BE2C (cell line): ENCODE measurements at regions not wholly inside any gene's neighbourhood (a gene's known extent, or its start where the extent isn't known, plus 50 kb on each side); places are given as distances from the start of the nearest gene placed in this dataset.

Source experiments
- DNase-seq: peaks from one replicate; pipeline ENCODE4 v3.0.0-alpha.2; 2020
- H3K27me3 ChIP-seq: fragments of 250-450 bp; sonication (Bioruptor Pico); 2 replicates; pipeline ENCODE4 v1.5.1; 2020; ENCODE audit warnings: mild to moderate bottlenecking
- H3K36me3 ChIP-seq: fragments of 250-450 bp; sonication (Bioruptor Pico); 2 replicates; pipeline ENCODE4 v1.5.1; 2020; ENCODE audit warnings: mild to moderate bottlenecking
- H3K4me1 ChIP-seq: fragments of 250-450 bp; sonication (Bioruptor Pico); 2 replicates; pipeline ENCODE4 v1.5.1; 2020
- H3K4me3 ChIP-seq: 2 replicates; pipeline ENCODE4 v1.5.1; 2011; ENCODE audit warnings: low read depth, low read length
- H3K9me3 ChIP-seq: fragments of 250-450 bp; sonication (Bioruptor Pico); 2 replicates; pipeline ENCODE4 v1.5.1; 2020
- TF ChIP-seq, protein P1 (sequence below): IDR thresholded peaks from 2 replicates; pipeline ENCODE4 v1.5.1; 2012; ENCODE audit warnings: mild to moderate bottlenecking, low read depth, low read length

DNA sequence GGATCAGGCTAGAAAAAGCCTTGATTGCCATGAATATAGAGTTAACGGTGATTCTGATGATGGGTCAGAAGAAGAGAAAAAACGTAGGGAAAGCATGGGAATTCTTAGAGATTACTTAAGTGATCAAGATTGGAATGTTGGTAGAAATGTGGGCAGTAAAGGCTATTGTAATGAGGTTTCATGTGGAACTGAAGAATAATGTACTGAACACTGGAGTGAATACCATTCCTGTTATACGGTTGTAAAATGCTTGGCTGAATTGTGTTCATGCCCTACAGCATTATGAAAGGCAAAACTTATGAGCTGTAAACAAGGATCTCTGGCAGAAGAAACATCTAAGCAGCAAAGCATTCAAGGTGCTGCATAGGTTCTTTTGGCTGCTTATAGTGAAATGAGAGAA, 414.1 kb upstream of the CBLB start:
- Histone ChIP-seq H3K36me3 (no peaks in the 10 kb centered on the region; the same call in 1 of the 2 replicates), H3K9me3 (no peaks in the 10 kb centered on the region), H3K4me3 (no peak overlapping the region), H3K27me3 (no peaks in the 10 kb centered on the region), H3K4me1 (peaks cover 2% of the 10 kb centered on the region; the same call in 1 of the 2 replicates)
- TF ChIP-seq, protein P1, sequence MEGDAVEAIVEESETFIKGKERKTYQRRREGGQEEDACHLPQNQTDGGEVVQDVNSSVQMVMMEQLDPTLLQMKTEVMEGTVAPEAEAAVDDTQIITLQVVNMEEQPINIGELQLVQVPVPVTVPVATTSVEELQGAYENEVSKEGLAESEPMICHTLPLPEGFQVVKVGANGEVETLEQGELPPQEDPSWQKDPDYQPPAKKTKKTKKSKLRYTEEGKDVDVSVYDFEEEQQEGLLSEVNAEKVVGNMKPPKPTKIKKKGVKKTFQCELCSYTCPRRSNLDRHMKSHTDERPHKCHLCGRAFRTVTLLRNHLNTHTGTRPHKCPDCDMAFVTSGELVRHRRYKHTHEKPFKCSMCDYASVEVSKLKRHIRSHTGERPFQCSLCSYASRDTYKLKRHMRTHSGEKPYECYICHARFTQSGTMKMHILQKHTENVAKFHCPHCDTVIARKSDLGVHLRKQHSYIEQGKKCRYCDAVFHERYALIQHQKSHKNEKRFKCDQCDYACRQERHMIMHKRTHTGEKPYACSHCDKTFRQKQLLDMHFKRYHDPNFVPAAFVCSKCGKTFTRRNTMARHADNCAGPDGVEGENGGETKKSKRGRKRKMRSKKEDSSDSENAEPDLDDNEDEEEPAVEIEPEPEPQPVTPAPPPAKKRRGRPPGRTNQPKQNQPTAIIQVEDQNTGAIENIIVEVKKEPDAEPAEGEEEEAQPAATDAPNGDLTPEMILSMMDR, result no peak
- no peak for DNase-seq

DNA sequence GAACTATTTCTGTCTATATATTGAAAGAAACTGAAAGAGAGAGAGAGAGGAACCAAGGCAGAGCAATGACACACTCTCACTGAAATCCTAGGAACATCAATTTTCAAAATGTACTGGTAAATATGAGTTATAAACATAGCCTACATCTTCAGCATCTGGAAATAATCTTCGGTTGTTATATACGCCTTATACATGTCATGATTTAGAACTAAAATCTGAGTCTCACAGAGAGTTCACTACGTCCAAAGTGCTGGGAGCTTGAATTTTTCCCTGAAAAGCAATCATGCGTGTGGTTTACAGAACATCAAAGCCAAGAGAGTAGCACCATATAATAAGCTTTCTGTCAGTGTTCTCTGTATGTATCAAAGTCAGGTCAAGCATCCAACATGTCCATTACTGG, 420.0 kb upstream of the CBLB start:
- no peaks in the 10 kb centered on the region for H3K4me1 ChIP-seq
- DNase-seq, result no peak
- H3K27me3 ChIP-seq, result no peaks in the 10 kb centered on the region
- no peaks in the 10 kb centered on the region; the same call in 1 of the 2 replicates for H3K36me3 ChIP-seq
- H3K9me3 ChIP-seq, result no peaks in the 10 kb centered on the region
- no peak overlapping the region for H3K4me3 ChIP-seq
- TF ChIP-seq, protein P1, result no peak

DNA sequence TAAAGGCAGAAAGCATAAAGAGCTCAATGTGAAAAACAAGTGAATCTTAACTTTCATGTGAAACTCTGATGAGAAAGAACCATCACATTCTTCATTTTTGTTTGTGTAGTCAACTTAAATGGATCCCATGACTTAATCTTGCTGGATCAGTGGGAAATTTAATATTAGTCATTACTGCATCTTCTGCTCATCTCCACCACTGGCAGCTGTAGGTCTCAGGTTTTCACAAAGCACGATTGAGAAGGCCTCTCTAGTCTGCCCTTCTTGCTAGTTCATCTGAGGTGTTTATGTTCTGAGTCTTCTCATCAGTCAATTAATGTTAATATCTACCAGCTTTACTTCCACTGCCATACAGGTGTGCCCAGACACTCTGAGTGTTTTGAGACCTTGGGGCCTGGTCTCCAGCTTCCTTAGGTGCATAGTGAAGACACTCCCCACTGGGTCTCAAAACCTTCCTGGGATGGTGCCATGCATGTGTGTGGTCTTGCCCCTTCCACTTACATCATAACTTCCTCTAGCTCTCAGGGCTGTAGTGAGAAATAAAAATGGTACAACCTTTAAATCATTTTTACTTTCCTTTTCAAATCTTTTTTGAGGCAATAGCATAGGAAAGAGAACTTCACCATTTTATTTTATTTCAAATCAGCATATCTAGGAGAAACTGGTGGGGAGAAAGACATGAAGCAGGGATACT, 421.6 kb upstream of the CBLB start:
- H3K4me1 ChIP-seq, result no peaks in the 10 kb centered on the region
- H3K4me3 ChIP-seq, result no peak overlapping the region
- no peaks in the 10 kb centered on the region; the same call in 1 of the 2 replicates for H3K36me3 ChIP-seq
- TF ChIP-seq, protein P1, result no peak
- no peak for DNase-seq
- H3K27me3 ChIP-seq, result no peaks in the 10 kb centered on the region
- H3K9me3 ChIP-seq, result no peaks in the 10 kb centered on the region

DNA sequence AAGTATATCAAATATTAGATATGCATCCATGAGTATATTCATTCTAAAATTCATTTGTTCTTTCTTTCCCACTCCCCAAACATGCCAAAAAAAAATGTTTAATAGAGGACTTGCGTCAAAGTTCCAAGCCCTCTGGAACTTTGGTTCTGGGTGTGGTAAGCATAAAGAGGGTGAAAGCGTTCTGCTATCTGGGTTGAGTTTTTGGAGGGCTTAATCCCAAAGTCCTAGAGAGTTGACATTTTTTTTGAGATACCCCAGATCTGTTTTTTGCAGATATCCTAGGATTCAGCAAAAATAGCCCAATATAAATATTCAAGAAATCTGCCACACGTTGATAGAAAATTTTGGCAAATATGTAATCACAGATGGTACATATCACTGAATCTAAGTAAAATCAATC, 424.3 kb upstream of the CBLB start:
- Histone ChIP-seq H3K4me3 (no peak overlapping the region), H3K9me3 (no peaks in the 10 kb centered on the region), H3K27me3 (no peaks in the 10 kb centered on the region), H3K4me1 (no peaks in the 10 kb centered on the region), H3K36me3 (no peaks in the 10 kb centered on the region)
- no peak for DNase-seq
- TF ChIP-seq, protein P1, result no peak

DNA sequence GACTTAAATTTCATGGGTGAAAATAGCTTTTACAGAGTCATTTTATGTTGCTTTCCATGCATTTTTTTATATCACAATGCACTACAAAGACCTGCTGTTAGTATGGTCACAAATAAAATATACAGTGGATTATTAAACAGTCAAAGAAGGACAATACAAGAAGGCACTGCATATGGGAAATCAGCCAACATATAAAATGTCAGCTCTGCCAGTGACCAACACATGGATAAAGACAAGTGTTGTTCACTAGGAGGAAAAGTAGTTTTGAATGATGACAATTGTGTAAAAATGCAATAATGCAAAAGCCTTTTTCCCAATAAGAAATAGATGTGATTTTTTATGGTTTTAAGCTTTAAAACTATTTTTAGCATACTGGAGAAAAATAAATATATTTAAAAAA, 425.3 kb upstream of the CBLB start:
- Histone ChIP-seq H3K36me3 (no peaks in the 10 kb centered on the region), H3K4me1 (peaks cover under 1% of the 10 kb centered on the region; the same call in 1 of the 2 replicates), H3K9me3 (no peaks in the 10 kb centered on the region), H3K27me3 (no peaks in the 10 kb centered on the region), H3K4me3 (no peak overlapping the region)
- DNase-seq, result no peak
- TF ChIP-seq, protein P1, result no peak

DNA sequence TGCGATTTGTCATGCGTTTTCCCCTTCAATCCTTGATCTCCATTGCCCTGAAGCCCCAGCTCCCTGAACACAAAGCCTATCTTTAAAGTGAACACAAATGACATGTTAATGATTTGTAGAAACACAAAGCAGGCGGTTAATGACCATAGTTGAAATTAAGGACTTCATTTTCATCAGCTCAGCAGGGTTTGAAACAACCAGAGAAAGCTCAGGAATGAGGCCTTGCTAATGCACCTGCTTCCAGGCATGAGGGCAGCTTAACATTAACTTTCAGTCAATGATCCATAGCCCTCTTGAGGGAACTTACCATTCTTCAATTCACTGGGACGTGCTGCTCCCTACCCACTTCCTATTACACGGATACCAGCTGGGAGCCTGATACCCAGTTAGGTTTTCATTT, 427.2 kb upstream of the CBLB start:
- no peaks in the 10 kb centered on the region for H3K36me3 ChIP-seq
- no peak overlapping the region for H3K4me3 ChIP-seq
- H3K27me3 ChIP-seq, result no peaks in the 10 kb centered on the region
- no peak for DNase-seq
- H3K4me1 ChIP-seq, result peaks cover 9% of the 10 kb centered on the region
- TF ChIP-seq, protein P1, result no peak
- no peaks in the 10 kb centered on the region for H3K9me3 ChIP-seq
